ENCODE measurements at regions not wholly inside any gene's neighbourhood (a gene's known extent, or its start where the extent isn't known, plus 50 kb on each side); places are given as distances from the start of the nearest gene placed in this dataset.

DNA sequence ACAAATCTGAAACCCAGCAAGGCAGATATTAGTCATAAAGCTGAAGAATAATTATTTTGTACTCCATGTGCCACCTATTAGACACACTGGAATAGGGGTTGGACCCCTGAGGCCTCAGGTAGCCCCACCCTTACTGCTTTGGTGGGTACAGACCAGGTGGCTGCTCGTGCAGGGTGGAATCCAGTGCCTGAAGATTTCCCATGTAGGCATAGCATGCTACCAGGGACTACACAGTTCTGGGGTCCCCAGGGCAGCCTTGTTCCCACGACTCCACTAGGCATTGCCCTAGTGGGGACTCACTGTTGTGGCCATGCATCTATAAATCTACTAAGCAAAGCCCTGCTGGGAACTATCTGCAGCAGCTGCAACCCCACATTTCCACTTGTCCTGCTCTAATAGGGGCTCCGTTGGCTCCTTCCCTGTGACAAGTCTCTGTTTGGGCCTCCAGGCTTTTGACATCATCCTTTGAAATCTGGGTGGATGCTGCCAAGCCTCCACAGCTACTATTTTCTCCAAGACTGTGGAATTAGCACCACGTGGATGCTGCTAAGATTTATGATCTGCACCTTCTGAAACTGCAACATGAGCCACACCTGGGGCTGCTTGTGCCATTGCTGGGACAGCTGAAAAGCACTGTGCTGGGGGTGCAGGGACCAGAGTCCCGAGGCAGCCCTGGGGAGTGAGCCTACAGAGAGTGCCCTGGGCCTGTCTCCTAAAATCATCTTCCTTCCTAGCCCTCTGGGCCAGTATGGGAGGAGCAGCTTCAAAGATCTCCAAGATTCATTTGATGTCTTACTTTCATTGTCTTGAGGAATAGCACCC, 303.8 kb downstream of the FSIP2 start:
- H3K27ac Mint-ChIP-seq = no peak overlapping the region
- no peaks in the 10 kb centered on the region for H3K4me1 ChIP-seq (ENCODE audit: control insufficient read depth in 2 of 2, insufficient read depth in 2 of 2, low read length in 2 of 2)
- H3K9me3 ChIP-seq (ENCODE audit: control insufficient read depth in 2 of 3, low read length in 3 of 3) = no peaks in the 10 kb centered on the region
- no peak overlapping the region for H3K4me3 Mint-ChIP-seq
- H3K27me3 ChIP-seq (ENCODE audit: control insufficient read depth in 2 of 2, insufficient read depth in 2 of 2, low read length in 2 of 2) = no peaks in the 10 kb centered on the region
- POLR2A ChIA-PET = no interaction called here
- no peak overlapping the region for H3K27ac ChIP-seq (ENCODE audit: low read depth, low read length)
- H3K9me3 Mint-ChIP-seq = no peaks in the 10 kb centered on the region
- no peak for DNase-seq
- CTCF ChIA-PET = interaction anchor here (0.7 kb wide), 1 partner anchor 714 kb away, joined by 3 read pairs; no protein-coding TSS in a partner anchor
- no peaks in the 10 kb centered on the region for H3K27me3 Mint-ChIP-seq
- H3K4me3 ChIP-seq (ENCODE audit: low read length) = no peak overlapping the region
- no peaks in the 10 kb centered on the region for H3K36me3 ChIP-seq (ENCODE audit: control insufficient read depth in 2 of 3, insufficient read depth in 3 of 3, low read length in 3 of 3)
- ATAC-seq = no peak
- intact Hi-C loops (cut with micrococcal nuclease) = no loop called here
- H3K36me3 Mint-ChIP-seq = no peaks in the 10 kb centered on the region
- H3K4me1 Mint-ChIP-seq = no peaks in the 10 kb centered on the region

DNA sequence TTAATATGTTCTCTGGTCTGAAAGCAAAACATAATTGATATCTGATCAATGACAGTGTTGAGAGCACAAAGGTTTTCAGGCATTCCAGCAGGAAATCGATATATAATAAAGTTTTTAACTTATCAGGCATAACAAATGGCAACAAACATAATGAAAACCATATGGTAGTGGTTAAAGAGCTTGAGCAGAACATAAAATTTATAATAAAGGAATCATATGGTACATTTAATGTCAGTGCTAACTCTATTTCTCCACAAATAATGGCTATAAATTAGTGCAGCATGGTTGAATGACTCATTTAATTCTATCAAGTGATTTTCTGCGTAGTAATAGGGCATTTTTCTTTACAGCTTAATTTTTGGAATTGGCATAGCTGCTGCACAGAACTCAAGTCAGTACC, 306.2 kb downstream of the FSIP2 start:
- Mint-ChIP-seq H3K9me3 (no peaks in the 10 kb centered on the region), H3K4me3 (no peak overlapping the region), H3K27me3 (no peaks in the 10 kb centered on the region), H3K4me1 (no peaks in the 10 kb centered on the region), H3K36me3 (no peaks in the 10 kb centered on the region), H3K27ac (no peak overlapping the region)
- no peak for DNase-seq
- Histone ChIP-seq H3K9me3 (ENCODE audit: control insufficient read depth in 2 of 3, low read length in 3 of 3) (no peaks in the 10 kb centered on the region), H3K4me3 (ENCODE audit: low read length) (no peak overlapping the region), H3K27ac (ENCODE audit: low read depth, low read length) (no peak overlapping the region), H3K36me3 (ENCODE audit: control insufficient read depth in 2 of 3, insufficient read depth in 3 of 3, low read length in 3 of 3) (no peaks in the 10 kb centered on the region), H3K27me3 (ENCODE audit: control insufficient read depth in 2 of 2, insufficient read depth in 2 of 2, low read length in 2 of 2) (no peaks in the 10 kb centered on the region), H3K4me1 (ENCODE audit: control insufficient read depth in 2 of 2, insufficient read depth in 2 of 2, low read length in 2 of 2) (no peaks in the 10 kb centered on the region)
- intact Hi-C loops (cut with micrococcal nuclease) = no loop called here
- ChIA-PET CTCF (no interaction called here), POLR2A (no interaction called here)
- ATAC-seq = no peak

DNA sequence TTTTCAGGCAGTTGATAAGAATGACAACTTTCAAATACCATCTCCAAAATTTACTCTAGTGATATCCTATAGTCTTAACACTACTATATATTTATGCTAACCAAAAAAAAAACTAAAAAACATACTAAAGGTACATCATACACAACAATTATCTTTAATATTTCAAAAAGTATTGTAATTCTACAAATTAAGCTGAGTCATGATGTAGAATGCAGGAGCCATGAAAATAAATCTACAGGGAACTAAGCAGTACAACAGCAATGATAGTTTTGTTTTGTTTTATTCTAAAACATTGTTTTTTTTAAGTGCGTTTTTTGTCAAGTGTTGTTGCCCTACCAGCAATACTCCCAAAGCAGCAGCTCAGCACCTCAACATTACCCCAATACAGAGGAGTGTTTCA, 314.3 kb downstream of the FSIP2 start:
- no peak overlapping the region for H3K27ac ChIP-seq (ENCODE audit: low read depth, low read length)
- ChIA-PET CTCF (no interaction called here), POLR2A (no interaction called here)
- intact Hi-C loops (cut with micrococcal nuclease) = no loop called here
- H3K27me3 ChIP-seq (ENCODE audit: control insufficient read depth in 2 of 2, insufficient read depth in 2 of 2, low read length in 2 of 2) = no peaks in the 10 kb centered on the region
- Mint-ChIP-seq H3K36me3 (no peaks in the 10 kb centered on the region), H3K9me3 (no peaks in the 10 kb centered on the region), H3K4me1 (no peaks in the 10 kb centered on the region), H3K27me3 (no peaks in the 10 kb centered on the region), H3K4me3 (no peak overlapping the region), H3K27ac (no peak overlapping the region)
- H3K4me1 ChIP-seq (ENCODE audit: control insufficient read depth in 2 of 2, insufficient read depth in 2 of 2, low read length in 2 of 2) = no peaks in the 10 kb centered on the region
- H3K9me3 ChIP-seq (ENCODE audit: control insufficient read depth in 2 of 3, low read length in 3 of 3) = no peaks in the 10 kb centered on the region
- no peak for DNase-seq
- no peak overlapping the region for H3K4me3 ChIP-seq (ENCODE audit: low read length)
- no peak for ATAC-seq
- no peaks in the 10 kb centered on the region for H3K36me3 ChIP-seq (ENCODE audit: control insufficient read depth in 2 of 3, insufficient read depth in 3 of 3, low read length in 3 of 3)

DNA sequence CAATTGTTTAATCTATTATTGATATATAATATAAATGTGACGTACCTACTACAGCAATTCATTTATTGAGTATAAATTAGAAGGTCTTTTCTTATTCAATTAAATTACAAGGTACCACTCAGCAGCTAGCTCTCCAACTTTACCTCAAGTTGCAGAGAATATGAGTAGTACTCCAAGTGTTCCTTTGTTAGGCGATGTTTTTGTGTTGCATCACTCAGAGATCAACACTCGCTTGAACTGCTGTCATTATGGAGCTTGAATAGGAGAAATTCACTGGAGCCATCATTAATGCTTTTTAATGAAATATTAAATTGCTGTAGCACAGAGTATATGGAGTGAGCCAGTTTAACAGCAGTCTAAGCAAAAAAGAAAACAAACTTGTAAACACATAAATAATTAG, 320.0 kb downstream of the FSIP2 start:
- Histone ChIP-seq H3K36me3 (ENCODE audit: control insufficient read depth in 2 of 3, insufficient read depth in 3 of 3, low read length in 3 of 3) (no peaks in the 10 kb centered on the region), H3K9me3 (ENCODE audit: control insufficient read depth in 2 of 3, low read length in 3 of 3) (no peaks in the 10 kb centered on the region), H3K27ac (ENCODE audit: low read depth, low read length) (no peak overlapping the region), H3K4me1 (ENCODE audit: control insufficient read depth in 2 of 2, insufficient read depth in 2 of 2, low read length in 2 of 2) (no peaks in the 10 kb centered on the region), H3K27me3 (ENCODE audit: control insufficient read depth in 2 of 2, insufficient read depth in 2 of 2, low read length in 2 of 2) (no peaks in the 10 kb centered on the region), H3K4me3 (ENCODE audit: low read length) (no peak overlapping the region)
- DNase-seq = no peak
- peaks cover 0 to 8% (median 0%) of the 10 kb centered on the region in 5 donors for H3K36me3 Mint-ChIP-seq
- no peaks in the 10 kb centered on the region for H3K4me1 Mint-ChIP-seq
- no peaks in the 10 kb centered on the region for H3K9me3 Mint-ChIP-seq
- ATAC-seq = no peak
- H3K27me3 Mint-ChIP-seq = no peaks in the 10 kb centered on the region
- H3K4me3 Mint-ChIP-seq = no peak overlapping the region
- no peak overlapping the region for H3K27ac Mint-ChIP-seq
- CTCF ChIA-PET = interaction anchor here (0.6 kb wide), 1 partner anchor 1338 kb away, joined by 4 read pairs; no protein-coding TSS in a partner anchor
- POLR2A ChIA-PET = no interaction called here
- intact Hi-C loops (cut with micrococcal nuclease) = no loop called here

DNA sequence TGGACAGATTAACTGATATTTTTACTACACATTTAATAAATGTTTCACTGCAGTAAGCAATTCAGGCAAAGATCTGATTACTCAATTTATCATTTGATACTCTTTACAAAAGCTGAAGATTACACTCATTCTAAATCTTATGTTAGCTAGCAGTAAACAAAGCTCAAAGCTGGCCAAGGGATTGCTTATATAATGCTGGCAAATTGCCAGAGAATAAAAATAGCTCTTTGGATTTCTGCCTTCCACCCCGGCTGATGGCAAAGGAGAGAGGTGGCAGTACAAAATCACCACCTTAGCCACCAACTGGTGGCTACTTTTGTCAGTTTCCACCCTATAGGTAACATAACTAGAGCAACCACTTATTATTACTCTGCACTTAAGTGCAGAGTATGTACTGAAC, 320.5 kb downstream of the FSIP2 start:
- POLR2A ChIA-PET = no interaction called here
- Mint-ChIP-seq H3K4me1 (no peaks in the 10 kb centered on the region), H3K36me3 (peaks cover 0 to 8% (median 0%) of the 10 kb centered on the region in 5 donors), H3K9me3 (no peaks in the 10 kb centered on the region), H3K27ac (no peak overlapping the region), H3K27me3 (no peaks in the 10 kb centered on the region), H3K4me3 (no peak overlapping the region)
- Histone ChIP-seq H3K4me3 (ENCODE audit: low read length) (no peak overlapping the region), H3K27me3 (ENCODE audit: control insufficient read depth in 2 of 2, insufficient read depth in 2 of 2, low read length in 2 of 2) (no peaks in the 10 kb centered on the region), H3K27ac (ENCODE audit: low read depth, low read length) (no peak overlapping the region), H3K4me1 (ENCODE audit: control insufficient read depth in 2 of 2, insufficient read depth in 2 of 2, low read length in 2 of 2) (no peaks in the 10 kb centered on the region), H3K36me3 (ENCODE audit: control insufficient read depth in 2 of 3, insufficient read depth in 3 of 3, low read length in 3 of 3) (no peaks in the 10 kb centered on the region), H3K9me3 (ENCODE audit: control insufficient read depth in 2 of 3, low read length in 3 of 3) (no peaks in the 10 kb centered on the region)
- intact Hi-C loops (cut with micrococcal nuclease) = no loop called here
- ATAC-seq = no peak
- CTCF ChIA-PET = no interaction called here
- DNase-seq = no peak

DNA sequence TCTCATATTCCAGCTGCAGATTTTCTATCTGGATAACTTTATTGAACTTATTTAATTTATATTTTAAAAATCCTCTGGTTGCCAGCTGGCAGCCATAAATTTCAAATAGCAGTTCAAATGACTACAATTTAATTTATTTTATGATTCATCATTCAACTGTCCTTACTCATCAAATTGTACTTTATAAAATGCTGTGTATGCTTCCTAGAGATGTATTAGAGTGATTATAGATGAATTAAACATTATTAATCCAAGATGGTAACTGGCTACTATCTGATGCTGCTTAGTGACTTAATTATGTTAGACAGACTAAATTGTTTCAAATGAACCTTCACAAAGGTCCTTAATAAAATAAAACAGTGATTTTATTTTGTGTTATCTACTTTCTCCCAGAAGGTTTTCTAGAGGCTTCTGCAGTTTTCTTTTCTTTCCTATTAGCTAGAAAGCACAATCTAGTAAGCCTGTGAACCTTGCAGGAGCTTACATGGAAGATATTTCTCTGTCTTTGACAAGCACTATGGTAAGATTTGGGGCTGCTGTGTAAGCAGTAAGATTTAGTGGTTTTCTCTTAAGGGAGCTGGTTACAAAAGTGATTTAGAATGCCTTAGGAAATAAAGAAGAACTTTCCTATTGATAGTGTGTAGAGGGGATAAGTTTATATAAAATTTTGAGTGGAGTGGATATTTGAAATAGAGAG, 322.3 kb downstream of the FSIP2 start:
- DNase-seq (no peak), ATAC-seq (no peak)
- Mint-ChIP-seq H3K27me3 (no peaks in the 10 kb centered on the region), H3K36me3 (peaks cover 0 to 16% (median 5%) of the 10 kb centered on the region in 5 donors), H3K9me3 (peaks cover 0 to 5% (median 0%) of the 10 kb centered on the region in 11 donors), H3K4me3 (no peak overlapping the region), H3K4me1 (no peaks in the 10 kb centered on the region), H3K27ac (no peak overlapping the region)
- H3K4me1 ChIP-seq (ENCODE audit: control insufficient read depth in 2 of 2, insufficient read depth in 2 of 2, low read length in 2 of 2) = no peaks in the 10 kb centered on the region
- no peak overlapping the region for H3K27ac ChIP-seq (ENCODE audit: low read depth, low read length)
- H3K36me3 ChIP-seq (ENCODE audit: control insufficient read depth in 2 of 3, insufficient read depth in 3 of 3, low read length in 3 of 3) = no peaks in the 10 kb centered on the region
- no peak overlapping the region for H3K4me3 ChIP-seq (ENCODE audit: low read length)
- H3K27me3 ChIP-seq (ENCODE audit: control insufficient read depth in 2 of 2, insufficient read depth in 2 of 2, low read length in 2 of 2) = no peaks in the 10 kb centered on the region
- intact Hi-C loops (cut with micrococcal nuclease) = no loop called here
- POLR2A ChIA-PET = no interaction called here
- no peaks in the 10 kb centered on the region for H3K9me3 ChIP-seq (ENCODE audit: control insufficient read depth in 2 of 3, low read length in 3 of 3)
- CTCF ChIA-PET = no interaction called here

DNA sequence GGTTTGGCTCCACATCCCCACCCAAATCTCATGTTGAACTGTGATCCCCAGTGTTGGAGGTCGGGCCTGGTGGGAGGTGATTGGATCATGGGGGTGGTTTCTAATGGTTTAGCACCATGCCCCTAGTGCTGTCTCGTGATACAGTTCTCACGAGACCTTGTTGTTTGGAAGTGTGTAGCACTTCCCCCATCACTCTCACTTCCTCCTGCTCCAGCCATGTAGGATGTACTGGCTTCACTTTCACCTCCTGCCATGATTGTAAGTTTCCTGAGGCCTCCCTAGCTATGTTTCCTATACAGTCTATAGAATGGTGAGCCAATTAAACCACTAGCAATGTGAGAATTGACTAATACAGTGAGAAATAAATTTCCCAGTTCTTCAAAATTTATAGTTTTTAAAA, 325.9 kb downstream of the FSIP2 start:
- CTCF ChIA-PET = no interaction called here
- H3K27ac ChIP-seq (ENCODE audit: low read depth, low read length) = no peak overlapping the region
- H3K9me3 ChIP-seq (ENCODE audit: control insufficient read depth in 2 of 3, low read length in 3 of 3) = no peaks in the 10 kb centered on the region
- Mint-ChIP-seq H3K4me1 (no peaks in the 10 kb centered on the region), H3K27me3 (no peaks in the 10 kb centered on the region), H3K36me3 (peaks cover 0 to 19% (median 5%) of the 10 kb centered on the region in 5 donors), H3K4me3 (no peak overlapping the region), H3K9me3 (peaks cover 0 to 5% (median 0%) of the 10 kb centered on the region in 11 donors), H3K27ac (no peak overlapping the region)
- intact Hi-C loops (cut with micrococcal nuclease) = no loop called here
- no peaks in the 10 kb centered on the region for H3K4me1 ChIP-seq (ENCODE audit: control insufficient read depth in 2 of 2, insufficient read depth in 2 of 2, low read length in 2 of 2)
- no peak overlapping the region for H3K4me3 ChIP-seq (ENCODE audit: low read length)
- POLR2A ChIA-PET = no interaction called here
- no peak for DNase-seq
- no peaks in the 10 kb centered on the region for H3K27me3 ChIP-seq (ENCODE audit: control insufficient read depth in 2 of 2, insufficient read depth in 2 of 2, low read length in 2 of 2)
- ATAC-seq = no peak
- H3K36me3 ChIP-seq (ENCODE audit: control insufficient read depth in 2 of 3, insufficient read depth in 3 of 3, low read length in 3 of 3) = no peaks in the 10 kb centered on the region

All from naive thymus-derived CD4-positive, alpha-beta T cell (primary cell).